Activated CD8-positive, alpha-beta memory T cell treated with anti-CD3 and anti-CD28 coated beads, Interleukin-2, amount 50 U/mL, for 1 hour (primary cell): ENCODE measurements at regions not wholly inside any gene's neighbourhood (a gene's known extent, or its start where the extent isn't known, plus 50 kb on each side); places are given as distances from the start of the nearest gene placed in this dataset.

Experiments
- DNase-seq: peaks from one replicate; pipeline ENCODE4 v3.0.0-alpha.2; 2020; ENCODE audit errors: extremely low read depth

DNA sequence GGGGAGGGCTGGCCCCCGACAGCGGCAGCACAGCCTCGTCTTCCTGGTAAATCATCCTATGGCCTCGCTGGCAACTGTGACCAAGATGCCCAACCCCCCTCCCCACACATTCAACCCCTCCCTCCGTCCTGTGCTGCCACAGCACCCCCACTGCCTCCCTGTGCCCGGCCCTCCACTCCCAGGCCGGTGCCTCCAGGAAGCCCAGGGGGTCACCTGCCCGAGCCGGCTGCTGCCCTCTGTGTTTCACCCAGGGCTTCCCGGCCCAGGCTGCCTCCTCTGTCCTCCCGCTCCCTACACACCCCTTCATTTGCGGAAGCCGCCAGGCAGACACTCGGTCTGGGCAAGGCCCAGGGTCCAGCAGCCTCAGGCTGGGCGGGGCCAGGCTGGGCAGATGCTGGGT lies 188.6 kb downstream of the RBFOX3 start:
- DNase-seq, result no peak

GRCh38 chr17:79420318-79421243 lies 190.3 kb downstream of the RBFOX3 start:
- DNase-seq, result no peak

DNA sequence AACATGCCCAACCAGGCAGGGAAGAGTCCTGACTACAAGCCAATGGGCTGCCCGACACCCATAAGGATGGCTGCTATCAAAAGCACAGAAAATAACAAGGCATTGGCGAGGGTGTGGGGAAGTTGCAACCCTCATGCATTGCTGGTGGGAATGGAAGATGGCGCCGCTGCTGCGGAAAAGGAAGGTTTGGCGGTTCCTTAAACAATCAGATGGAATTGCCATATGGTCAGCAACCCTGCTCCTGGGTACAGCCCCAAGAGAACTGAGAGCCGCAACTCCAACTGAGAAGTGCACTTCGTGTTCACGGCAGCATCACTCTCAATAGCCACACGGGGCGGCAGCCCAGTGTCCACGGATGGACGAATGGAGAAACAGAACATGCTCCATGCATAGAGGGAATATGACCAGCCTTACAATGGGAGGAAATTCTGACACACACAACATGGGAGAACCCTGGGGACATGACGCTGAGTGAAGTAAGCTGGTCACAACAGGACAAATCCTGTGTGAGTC lies 193.3 kb downstream of the RBFOX3 start:
- no peak for DNase-seq

DNA sequence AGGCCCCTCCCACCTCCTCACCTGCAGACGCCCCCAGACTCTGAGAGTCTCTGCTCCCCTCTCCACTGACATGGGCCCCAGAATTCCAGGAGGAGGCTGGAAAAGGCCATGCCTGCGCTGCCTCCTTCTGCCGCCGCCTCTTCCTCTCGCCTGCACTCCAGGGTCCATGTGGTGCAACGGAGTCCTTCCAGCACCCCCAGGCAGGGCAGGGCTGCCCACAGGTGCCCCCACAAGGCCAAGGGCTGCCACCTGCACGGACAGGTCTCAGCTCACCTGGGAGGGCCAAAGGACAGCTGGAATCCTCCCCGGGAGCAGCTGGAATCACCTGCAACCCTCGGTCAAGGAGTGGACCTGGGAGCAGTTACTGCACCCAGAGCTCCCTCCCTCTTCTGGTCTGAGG lies 194.9 kb downstream of the RBFOX3 start:
- no peak for DNase-seq

GRCh38 chr17:79415365-79415764 lies 195.5 kb downstream of the RBFOX3 start:
- no peak for DNase-seq

- DNase-seq, result no peak
Measured at GRCh38 chr17:79414793-79415211, 196.0 kb downstream of the RBFOX3 start.

- DNase-seq, result no peak
Measured at GRCh38 chr17:79414063-79414792, 196.6 kb downstream of the RBFOX3 start.

DNA sequence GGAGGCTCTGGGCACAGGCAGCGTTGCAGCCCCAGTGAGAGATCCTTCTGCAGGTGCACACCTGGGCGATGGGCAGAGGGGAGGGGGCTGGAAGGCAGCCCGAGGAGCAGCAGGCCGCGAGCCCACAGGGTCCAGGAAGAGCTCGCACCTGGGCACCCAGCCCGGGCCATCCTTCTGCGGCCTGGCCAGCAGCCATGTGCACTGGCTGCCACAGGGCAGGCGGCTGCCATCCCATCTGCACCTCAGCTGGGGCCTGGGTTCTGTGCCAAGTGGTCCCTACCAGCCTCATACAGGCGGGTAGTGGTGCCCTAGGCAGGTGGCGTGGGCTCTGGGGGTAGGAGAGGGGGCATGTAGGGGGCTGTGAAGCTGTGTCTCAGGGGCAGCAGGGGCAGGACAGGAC lies 197.2 kb downstream of the RBFOX3 start:
- no peak for DNase-seq

DNA sequence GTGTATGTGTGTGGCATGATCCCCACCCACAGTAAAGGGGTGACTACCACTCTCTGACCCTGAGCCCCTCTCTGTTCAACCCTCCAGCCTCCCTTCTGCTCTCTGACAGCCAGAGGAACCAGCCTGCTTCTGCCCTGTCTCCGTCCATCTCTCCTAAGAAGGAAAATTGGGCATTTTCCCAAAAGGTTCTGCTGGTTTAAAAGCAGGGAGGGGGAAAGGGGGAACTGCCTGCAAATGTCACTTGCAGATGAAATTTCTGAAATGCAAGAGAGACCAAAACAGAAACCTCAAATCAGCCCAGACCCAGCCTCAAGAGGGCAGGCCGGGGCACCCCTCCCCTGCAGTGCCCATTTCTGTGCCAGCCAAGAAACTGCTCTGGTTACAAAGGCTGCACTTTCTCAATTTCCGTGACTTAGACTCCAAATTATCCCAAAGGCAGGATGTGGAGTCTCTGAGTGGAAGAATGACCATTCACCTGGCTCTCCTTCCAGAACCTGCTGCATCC lies 197.9 kb downstream of the RBFOX3 start:
- no peak for DNase-seq

DNA sequence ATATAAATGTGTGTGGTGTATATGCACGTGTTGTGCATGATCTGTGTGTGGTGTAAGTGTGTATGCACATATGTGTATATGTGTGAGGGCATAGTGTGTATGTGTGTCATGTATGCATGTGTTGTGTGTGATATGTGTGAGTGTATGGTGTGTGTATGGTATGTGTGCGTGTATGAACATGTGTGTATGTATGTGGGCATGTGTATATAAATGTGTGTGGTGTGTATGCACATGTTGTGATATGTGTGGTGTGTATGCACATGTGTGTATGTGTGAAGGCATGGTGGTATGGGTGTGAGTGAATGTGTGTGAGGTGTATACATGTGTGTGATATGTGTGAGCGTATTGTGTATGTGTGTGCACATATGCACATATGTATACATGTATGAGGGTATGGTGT lies 198.7 kb downstream of the RBFOX3 start:
- DNase-seq, result no peak

GRCh38 chr17:79411419-79411818 lies 199.4 kb downstream of the RBFOX3 start:
- no peak for DNase-seq

- no peak for DNase-seq
Measured at GRCh38 chr17:79410681-79411080, 200.2 kb downstream of the RBFOX3 start.

DNA sequence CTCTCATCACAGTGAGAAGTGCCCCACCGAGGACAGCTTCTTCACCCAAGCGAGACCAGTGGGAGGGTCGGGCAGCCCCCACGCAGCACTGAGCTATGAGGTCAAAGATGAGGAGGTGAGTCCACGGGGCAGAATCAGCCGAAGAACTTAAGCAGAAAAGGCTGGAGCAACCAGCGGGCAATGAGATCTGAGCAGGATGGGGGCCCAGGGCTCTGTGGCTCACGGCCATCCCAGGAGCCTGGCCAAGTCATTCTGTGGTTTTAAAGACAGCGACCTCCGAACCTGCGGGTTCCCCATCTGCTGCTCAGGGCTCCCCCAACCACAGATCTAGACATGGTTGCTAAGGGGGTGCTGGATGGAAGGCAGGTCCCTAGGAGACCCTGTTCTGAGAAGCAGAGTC lies 202.6 kb downstream of the RBFOX3 start:
- DNase-seq, result no peak

- no peak for DNase-seq
Measured at GRCh38 chr17:79407385-79407784, 203.5 kb downstream of the RBFOX3 start.

DNA sequence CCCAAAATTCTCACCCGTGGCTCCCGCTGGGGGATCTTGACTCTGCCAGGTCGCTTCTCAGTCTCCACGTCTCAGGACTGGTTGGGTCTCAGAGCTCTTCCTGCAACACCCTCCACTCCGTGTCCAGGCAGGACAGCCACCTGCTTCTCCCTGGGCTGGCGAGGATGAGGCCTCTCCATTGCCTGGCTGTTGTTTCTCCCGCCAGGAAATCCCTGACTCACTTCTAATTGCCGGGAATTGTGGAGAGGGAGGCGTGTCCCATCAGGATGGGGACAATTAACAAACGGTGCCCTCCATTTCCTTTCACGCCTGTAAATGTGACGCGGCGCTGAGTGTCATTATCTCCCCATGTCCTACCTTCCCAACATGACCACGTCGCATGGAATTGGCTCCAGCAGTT lies 204.5 kb downstream of the RBFOX3 start:
- DNase-seq, result no peak

GRCh38 chr17:79405823-79406222 lies 205.0 kb downstream of the RBFOX3 start:
- DNase-seq, result no peak

- no peak for DNase-seq
Measured at GRCh38 chr17:79404136-79404911, 206.5 kb downstream of the RBFOX3 start.

GRCh38 chr17:79401704-79402674 lies 208.9 kb downstream of the RBFOX3 start:
- DNase-seq, result no peak

- DNase-seq, result peak; percentile 18
Measured at GRCh38 chr17:79400989-79401703, 209.7 kb downstream of the RBFOX3 start.

DNA sequence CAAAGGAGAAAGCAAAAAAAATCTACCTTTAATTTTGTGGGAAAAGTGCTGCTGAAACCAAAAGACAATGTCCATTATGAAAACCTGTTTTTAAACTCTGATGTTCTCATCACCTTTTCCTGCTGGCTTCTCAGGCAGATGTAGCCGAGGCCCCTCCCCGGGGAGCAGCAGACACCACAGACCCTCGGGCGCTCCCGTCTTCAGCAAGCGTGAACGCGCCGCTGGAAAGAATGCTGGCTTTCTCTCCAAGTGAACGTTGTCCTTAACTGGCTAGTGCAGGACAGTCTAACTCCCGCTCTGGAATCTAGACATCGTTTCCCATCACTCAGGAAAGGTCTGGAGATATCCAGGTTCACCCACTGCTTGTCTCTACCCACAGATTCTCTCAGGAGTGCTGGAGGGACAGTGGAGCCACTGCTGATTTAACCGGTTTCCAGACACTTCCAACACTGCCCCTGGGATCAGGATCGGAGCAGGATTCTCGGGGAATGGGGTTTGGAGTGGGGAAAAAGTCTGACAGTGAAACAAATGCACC lies 211.2 kb downstream of the RBFOX3 start:
- DNase-seq, result no peak
